IMR-90 (cell line): ENCODE measurements at regions not wholly inside any gene's neighbourhood (a gene's known extent, or its start where the extent isn't known, plus 50 kb on each side); places are given as distances from the start of the nearest gene placed in this dataset.

ENCODE experiments used
- ATAC-seq: fragments of 200-7000 bp; cut with Tn5 transposase; 2 replicates; pipeline ENCODE4 v1.9.1; 2020; ENCODE audit warnings: low read depth, mild to moderate bottlenecking, moderate library complexity
- BruUV-seq: library from RNA; stranded (reverse); fragments of 400-500 nt; replicated peaks from 2 replicates; lab custom pipeline; 2021; lab: Mats Ljungman, UMichigan
- CTCF ChIA-PET: fragments of 300-600 bp; formaldehyde crosslinking; extraction: SDS; loops from one replicate; lab custom pipeline; 2021; ENCODE audit warnings: antibody characterized with exemption; lab: Yijun Ruan, JAX
- POLR2A ChIA-PET: fragments of 300-600 bp; sonication (Branson Sonifier 250); formaldehyde crosslinking; loops from one replicate; lab custom pipeline; 2022; ENCODE audit warnings: antibody characterized with exemption; ENCODE audit not compliant: unreplicated experiment; lab: Charles Lee
- DNase-seq: peaks from one replicate; pipeline ENCODE4 v3.0.0; 2013
- H2AFZ ChIP-seq: replicated peaks from 2 replicates; pipeline ENCODE3; 2013; ENCODE audit warnings: low read length, mild to moderate bottlenecking; ENCODE audit not compliant: poor library complexity
- H2AK5ac ChIP-seq: 2 replicates; pipeline ENCODE4 v1.6.1; 2013; ENCODE audit warnings: low read depth, low read length, inconsistent platforms
- H2AK9ac ChIP-seq: replicated peaks from 2 replicates; pipeline ENCODE3; 2013; ENCODE audit warnings: mild to moderate bottlenecking, low read depth, low read length, moderate library complexity; ENCODE audit not compliant: poor library complexity
- H2BK120ac ChIP-seq: 2 replicates; pipeline ENCODE4 v1.6.1; 2013; ENCODE audit warnings: low read depth, low read length, inconsistent platforms
- H2BK15ac ChIP-seq: 3 replicates; pipeline ENCODE4 v1.6.1; 2013; ENCODE audit warnings: low read depth, low read length, inconsistent platforms
- H2BK20ac ChIP-seq: 2 replicates; pipeline ENCODE4 v1.6.1; 2013; ENCODE audit warnings: low read depth, mild to moderate bottlenecking, inconsistent platforms, low read length, moderate library complexity
- H2BK5ac ChIP-seq: 2 replicates; pipeline ENCODE4 v1.6.1; 2013; ENCODE audit warnings: mild to moderate bottlenecking, low read depth, low read length, inconsistent platforms; ENCODE audit not compliant: poor library complexity, severe bottlenecking
- H3K14ac ChIP-seq: replicated peaks from 2 replicates; pipeline ENCODE4 v1.6.1; 2013; ENCODE audit warnings: low read depth, low read length, inconsistent platforms
- H3K18ac ChIP-seq: 2 replicates; pipeline ENCODE4 v1.6.1; 2013; ENCODE audit warnings: low read depth, low read length, control low read depth
- H3K23ac ChIP-seq: 2 replicates; pipeline ENCODE4 v1.6.1; 2013; ENCODE audit warnings: low read depth, low read length, inconsistent platforms
- H3K27ac ChIP-seq: 2 replicates; pipeline ENCODE4 v1.5.1; 2013; ENCODE audit warnings: mild to moderate bottlenecking, control low read depth, low read length; ENCODE audit not compliant: insufficient read depth
- H3K27me3 ChIP-seq: 2 replicates; pipeline ENCODE4 v1.6.1; 2013; ENCODE audit warnings: low read length; ENCODE audit not compliant: control insufficient read depth, insufficient read depth
- H3K36me3 ChIP-seq: 2 replicates; pipeline ENCODE4 v1.6.1; 2013; ENCODE audit warnings: low read length, mixed read lengths; ENCODE audit not compliant: control insufficient read depth, insufficient read depth
- H3K4ac ChIP-seq: 2 replicates; pipeline ENCODE4 v1.6.1; 2013; ENCODE audit warnings: low read depth, low read length, inconsistent platforms
- H3K4me1 ChIP-seq: 2 replicates; pipeline ENCODE4 v1.6.1; 2013; ENCODE audit warnings: low read length, mixed read lengths; ENCODE audit not compliant: control insufficient read depth, insufficient read depth
- H3K4me2 ChIP-seq: 2 replicates; pipeline ENCODE4 v1.6.1; 2013; ENCODE audit warnings: low read depth, mild to moderate bottlenecking, control low read depth, low read length, moderate library complexity
- H3K4me3 ChIP-seq: 2 replicates; pipeline ENCODE4 v1.5.1; 2013; ENCODE audit warnings: low read depth, mild to moderate bottlenecking, control low read depth, low read length, moderate library complexity; ENCODE audit not compliant: insufficient read depth
- H3K56ac ChIP-seq: 2 replicates; pipeline ENCODE4 v1.6.1; 2013; ENCODE audit warnings: low read length, inconsistent platforms; ENCODE audit not compliant: insufficient read depth; ENCODE audit errors: extremely low read depth
- H3K79me1 ChIP-seq, 2 experiments: 2 replicates each; pipeline ENCODE4 v1.6.1; 2013; ENCODE audit warnings: low read length in 2 of 2, inconsistent platforms in 1 of 2, low read depth in 1 of 2
- H3K9ac ChIP-seq: 2 replicates; pipeline ENCODE4 v1.6.1; 2013; ENCODE audit warnings: low read depth, low read length, control low read depth
- H3K9me1 ChIP-seq: 2 replicates; pipeline ENCODE4 v1.6.1; 2013; ENCODE audit warnings: low read length, inconsistent platforms; ENCODE audit not compliant: insufficient read depth
- H3K9me3 ChIP-seq: 2 replicates; pipeline ENCODE4 v1.6.1; 2013; ENCODE audit warnings: low read length; ENCODE audit not compliant: control insufficient read depth, insufficient read depth
- H4K20me1 ChIP-seq: 2 replicates; pipeline ENCODE4 v1.6.1; 2013; ENCODE audit warnings: low read length, inconsistent platforms; ENCODE audit not compliant: insufficient read depth
- H4K5ac ChIP-seq: 2 replicates; pipeline ENCODE4 v1.6.1; 2013; ENCODE audit warnings: mild to moderate bottlenecking, low read depth, low read length, control low read depth
- H4K8ac ChIP-seq, 2 experiments: 2 replicates each; pipeline ENCODE4 v1.6.1; 2013; ENCODE audit warnings: low read depth in 2 of 2, low read length in 2 of 2, control low read depth in 1 of 2, inconsistent platforms in 1 of 2
- H4K91ac ChIP-seq: 2 replicates; pipeline ENCODE4 v1.6.1; 2013; ENCODE audit warnings: low read depth, low read length, inconsistent platforms; ENCODE audit not compliant: insufficient read depth
- FOS ChIP-seq: fragments of 150-350 bp; IDR thresholded peaks from 2 replicates; pipeline ENCODE4 v1.6.1; 2016; ENCODE audit warnings: low read depth, low read length
- MAFK ChIP-seq: IDR thresholded peaks from 2 replicates; pipeline ENCODE4 v1.6.1; 2012; ENCODE audit warnings: low read depth, low read length, improper control_type of control experiment
- MXI1 ChIP-seq: IDR thresholded peaks from 2 replicates; pipeline ENCODE4 v1.6.1; 2012; ENCODE audit warnings: low read depth, mild to moderate bottlenecking, low read length, moderate library complexity, borderline replicate concordance
- NFE2L2 ChIP-seq: fragments of 150-350 bp; IDR thresholded peaks from 2 replicates; pipeline ENCODE4 v1.6.1; 2016; ENCODE audit warnings: low read depth, mild to moderate bottlenecking, low read length
- POLR2A ChIP-seq: IDR thresholded peaks from 2 replicates; pipeline ENCODE4 v1.6.1; 2012; ENCODE audit warnings: mild to moderate bottlenecking, low read depth, low read length
- RAD21 ChIP-seq: IDR thresholded peaks from 2 replicates; pipeline ENCODE4 v1.6.1; 2012; ENCODE audit warnings: low read length, improper control_type of control experiment
- RCOR1 ChIP-seq: IDR thresholded peaks from 2 replicates; pipeline ENCODE4 v1.6.1; 2012; ENCODE audit warnings: mild to moderate bottlenecking, low read length, improper control_type of control experiment; ENCODE audit not compliant: insufficient replicate concordance
- RFX5 ChIP-seq: IDR thresholded peaks from 2 replicates; pipeline ENCODE4 v1.8.0; 2012; ENCODE audit warnings: low read depth, mild to moderate bottlenecking, low read length, moderate library complexity
- SMC3 ChIP-seq: fragments of 150-350 bp; IDR thresholded peaks from 2 replicates; pipeline ENCODE4 v1.6.1; 2016; ENCODE audit warnings: low read depth, mild to moderate bottlenecking, antibody characterized with exemption, low read length, moderate library complexity
- WGBS, 2 experiments: methylation state at CpG; one replicate each; pipeline versions ENCODE4 v1.1.5 to v1.1.7; 2013; ENCODE audit warnings: missing lambda C conversion rate in 2 of 2; ENCODE audit not compliant: insufficient read length in 1 of 2; ENCODE audit errors: extremely low coverage in 2 of 2; 5-methylcytosine and 5-hydroxymethylcytosine counted together
- dilution Hi-C: fragments of 300-500 bp; cut with HindIII; formaldehyde crosslinking; loops from one replicate; pipeline ENCODE4 v1.14.3; 2018; ENCODE audit warnings: low sequenced_read_pairs; ENCODE audit not compliant: unreplicated experiment
- in situ Hi-C: fragments of 300-500 bp; cut with MboI; formaldehyde crosslinking; loops from 3 replicates; pipeline ENCODE4 v1.14.3; 2019; ENCODE audit warnings: low sequenced_read_pairs, inconsistent platforms, mixed read lengths
- intact Hi-C: fragments of 100-400 bp; cut with micrococcal nuclease; formaldehyde crosslinking; loops from 2 replicates; pipeline ENCODE4 v1.10.0; 2022
- TF ChIP-seq, protein P1 (sequence below): conservative IDR thresholded peaks from 2 replicates; pipeline ENCODE4 v1.5.1; 2012; ENCODE audit warnings: mild to moderate bottlenecking, low read depth, low read length, improper control_type of control experiment
- TF ChIP-seq, protein P2 (sequence below): fragments of 150-350 bp; IDR thresholded peaks from 2 replicates; pipeline ENCODE4 v1.6.1; 2016; ENCODE audit warnings: low read depth, mild to moderate bottlenecking, low read length, moderate library complexity, borderline replicate concordance

DNA sequence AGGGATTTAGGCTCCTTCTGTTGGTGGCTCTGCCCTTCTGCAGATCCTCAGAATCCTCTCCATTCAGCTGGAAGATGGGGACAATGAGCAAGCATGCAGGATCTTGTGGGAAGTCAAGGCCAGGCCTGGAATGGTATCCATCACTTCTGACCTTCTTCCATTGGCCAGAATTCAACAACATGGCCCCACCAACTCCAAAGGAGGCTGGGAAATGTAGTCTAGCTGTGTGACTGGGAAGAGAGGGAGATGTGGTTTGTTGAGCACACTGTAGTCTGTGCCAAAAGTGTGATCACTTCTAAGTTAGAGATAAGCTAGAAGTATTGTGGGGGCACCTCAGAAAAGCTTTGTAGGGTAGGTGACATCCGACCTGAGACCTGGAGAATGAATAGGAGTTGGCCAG, 60.4 kb upstream of the WNT4 start:
- Histone ChIP-seq H3K9ac (no peak overlapping the region), H4K5ac (no peak overlapping the region), H2BK120ac (no peak overlapping the region), H3K27me3 (peaks cover 51% of the 10 kb centered on the region), H3K4me1 (no peaks in the 10 kb centered on the region), H3K4me2 (no peak overlapping the region), H3K56ac (no peak overlapping the region), H3K14ac (no peak overlapping the region), H2BK20ac (no peak overlapping the region), H3K79me1 (no peaks in the 10 kb centered on the region), H3K27ac (no peak overlapping the region), H2BK5ac (no peak overlapping the region), H4K8ac (no peak overlapping the region), H3K4me3 (no peak overlapping the region), H3K9me1 (no peaks in the 10 kb centered on the region), H3K9me3 (0 out of 2 replicates have a peak, but pooled peaks cover 2% of the 10 kb centered on the region), H2AK5ac (no peak overlapping the region), H3K36me3 (no peaks in the 10 kb centered on the region), H2AK9ac (no peak overlapping the region), H2AFZ (no peak overlapping the region), H4K20me1 (no peaks in the 10 kb centered on the region), H4K91ac (no peak overlapping the region), H2BK15ac (no peak overlapping the region), H3K18ac (no peak overlapping the region), H3K23ac (no peak overlapping the region), H3K4ac (no peak overlapping the region)
- TF ChIP-seq, protein P1, sequence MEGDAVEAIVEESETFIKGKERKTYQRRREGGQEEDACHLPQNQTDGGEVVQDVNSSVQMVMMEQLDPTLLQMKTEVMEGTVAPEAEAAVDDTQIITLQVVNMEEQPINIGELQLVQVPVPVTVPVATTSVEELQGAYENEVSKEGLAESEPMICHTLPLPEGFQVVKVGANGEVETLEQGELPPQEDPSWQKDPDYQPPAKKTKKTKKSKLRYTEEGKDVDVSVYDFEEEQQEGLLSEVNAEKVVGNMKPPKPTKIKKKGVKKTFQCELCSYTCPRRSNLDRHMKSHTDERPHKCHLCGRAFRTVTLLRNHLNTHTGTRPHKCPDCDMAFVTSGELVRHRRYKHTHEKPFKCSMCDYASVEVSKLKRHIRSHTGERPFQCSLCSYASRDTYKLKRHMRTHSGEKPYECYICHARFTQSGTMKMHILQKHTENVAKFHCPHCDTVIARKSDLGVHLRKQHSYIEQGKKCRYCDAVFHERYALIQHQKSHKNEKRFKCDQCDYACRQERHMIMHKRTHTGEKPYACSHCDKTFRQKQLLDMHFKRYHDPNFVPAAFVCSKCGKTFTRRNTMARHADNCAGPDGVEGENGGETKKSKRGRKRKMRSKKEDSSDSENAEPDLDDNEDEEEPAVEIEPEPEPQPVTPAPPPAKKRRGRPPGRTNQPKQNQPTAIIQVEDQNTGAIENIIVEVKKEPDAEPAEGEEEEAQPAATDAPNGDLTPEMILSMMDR = no peak
- TF ChIP-seq SMC3 (no peak), NFE2L2 (no peak), MAFK (no peak), RFX5 (no peak), FOS (no peak), RAD21 (no peak), MXI1 (no peak), RCOR1 (no peak), POLR2A (no peak)
- TF ChIP-seq, protein P2, sequence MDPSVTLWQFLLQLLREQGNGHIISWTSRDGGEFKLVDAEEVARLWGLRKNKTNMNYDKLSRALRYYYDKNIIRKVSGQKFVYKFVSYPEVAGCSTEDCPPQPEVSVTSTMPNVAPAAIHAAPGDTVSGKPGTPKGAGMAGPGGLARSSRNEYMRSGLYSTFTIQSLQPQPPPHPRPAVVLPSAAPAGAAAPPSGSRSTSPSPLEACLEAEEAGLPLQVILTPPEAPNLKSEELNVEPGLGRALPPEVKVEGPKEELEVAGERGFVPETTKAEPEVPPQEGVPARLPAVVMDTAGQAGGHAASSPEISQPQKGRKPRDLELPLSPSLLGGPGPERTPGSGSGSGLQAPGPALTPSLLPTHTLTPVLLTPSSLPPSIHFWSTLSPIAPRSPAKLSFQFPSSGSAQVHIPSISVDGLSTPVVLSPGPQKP = no peak
- intact Hi-C loops = no loop called here
- 33% methylated on average over 1 of the region's 1 CpG; no CpG with 5 or more reads in 1 of the 2 experiments for WGBS, 2 experiments
- in situ Hi-C loops = no loop called here
- dilution Hi-C loops = no loop called here
- CTCF ChIA-PET = interaction anchor here (1.0 kb wide), 1 partner anchor 10 kb away, joined by 3 read pairs; no protein-coding TSS in a partner anchor
- ATAC-seq = no peak
- POLR2A ChIA-PET = no interaction called here
- no peak for DNase-seq
- BruUV-seq = no TSS peak
